ENCODE measurements at regions not wholly inside any gene's neighbourhood (a gene's known extent, or its start where the extent isn't known, plus 50 kb on each side); places are given as distances from the start of the nearest gene placed in this dataset.

DNA sequence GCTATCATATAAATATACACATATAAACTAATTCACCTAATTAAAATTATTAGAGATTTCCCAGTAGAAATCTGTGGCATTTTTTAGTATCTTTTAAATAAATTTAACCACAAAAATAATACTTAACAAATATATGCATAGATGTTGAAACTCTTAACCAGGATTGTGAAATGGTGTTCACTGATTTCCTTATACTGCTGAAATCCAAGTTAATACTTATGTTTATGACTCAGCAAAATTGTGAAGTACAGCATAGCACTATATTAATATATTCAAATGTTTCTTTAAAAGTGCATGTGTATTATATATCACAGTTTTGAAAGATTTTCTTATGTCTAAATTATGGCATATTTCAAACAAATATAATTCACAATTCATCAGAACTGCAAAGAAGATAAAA, 328.2 kb upstream of the MANEA start:
- TF ChIP-seq CTCF (IDR thresholded peaks at IDR 0.05) (no peak), ZFX (IDR thresholded peaks at IDR 0.05; ENCODE audit: borderline replicate concordance) (no peak)
